A673 (cell line): ENCODE measurements at regions not wholly inside any gene's neighbourhood (a gene's known extent, or its start where the extent isn't known, plus 50 kb on each side); places are given as distances from the start of the nearest gene placed in this dataset.

Experiments
- BruUV-seq: library from RNA; stranded (reverse); fragments of 400-500 nt; replicated peaks from 2 replicates; lab custom pipeline; 2021; lab: Mats Ljungman, UMichigan
- CTCF ChIA-PET: fragments of 300-600 bp; sonication (Branson Sonifier 250); formaldehyde crosslinking; loops from one replicate; lab custom pipeline; 2022; ENCODE audit warnings: antibody characterized with exemption; lab: Charles Lee
- POLR2A ChIA-PET: fragments of 300-600 bp; sonication (Branson Sonifier 250); formaldehyde crosslinking; loops from one replicate; lab custom pipeline; 2022; ENCODE audit warnings: antibody characterized with exemption; ENCODE audit not compliant: low non-redundant PET; lab: Charles Lee
- DNase-seq: peaks from one replicate; pipeline ENCODE4 v3.0.0-alpha.2; 2015; ENCODE audit warnings: low spot score
- H3K27ac ChIP-seq: fragments of 200-600 bp; sonication (generic); 2 replicates; pipeline ENCODE4 v1.5.1; 2016; ENCODE audit warnings: mixed run types, low read depth, mild to moderate bottlenecking, mixed read lengths, antibody characterized with exemption, low read length; ENCODE audit not compliant: poor library complexity, severe bottlenecking
- H3K27me3 ChIP-seq: fragments of 200-600 bp; sonication (generic); replicated peaks from 2 replicates; pipeline ENCODE4 v1.6.1; 2017; ENCODE audit warnings: mixed run types, low read depth, mild to moderate bottlenecking, mixed read lengths, antibody characterized with exemption, low read length; ENCODE audit not compliant: insufficient read depth, poor library complexity
- H3K36me3 ChIP-seq: fragments of 200-600 bp; sonication (generic); 2 replicates; pipeline ENCODE4 v1.6.1; 2016; ENCODE audit warnings: mixed run types, mild to moderate bottlenecking, mixed read lengths, antibody characterized with exemption, low read length; ENCODE audit not compliant: insufficient read depth, poor library complexity, severe bottlenecking
- H3K4me1 ChIP-seq: fragments of 200-600 bp; sonication (generic); 2 replicates; pipeline ENCODE4 v1.6.1; 2017; ENCODE audit warnings: mixed run types, mild to moderate bottlenecking, mixed read lengths, antibody characterized with exemption, low read length; ENCODE audit not compliant: insufficient read depth, poor library complexity, severe bottlenecking
- H3K4me3 ChIP-seq: fragments of 200-600 bp; sonication (generic); 2 replicates; pipeline ENCODE4 v1.5.1; 2016; ENCODE audit warnings: low read depth, mixed run types, mild to moderate bottlenecking, mixed read lengths, low read length; ENCODE audit not compliant: poor library complexity, severe bottlenecking
- H3K9me3 ChIP-seq: fragments of 200-600 bp; sonication (generic); 2 replicates; pipeline ENCODE4 v1.6.1; 2016; ENCODE audit warnings: mixed run types, low read depth, mild to moderate bottlenecking, mixed read lengths, antibody characterized with exemption, low read length; ENCODE audit not compliant: poor library complexity, severe bottlenecking
- CTCF ChIP-seq: fragments of 300-800, 200-600 bp; sonication (generic); conservative IDR thresholded peaks from 2 replicates; pipeline ENCODE4 v1.5.1; 2017; ENCODE audit warnings: low read depth, mild to moderate bottlenecking, antibody characterized with exemption, low read length, moderate library complexity, mixed read lengths
- EZH2 ChIP-seq: fragments of 200-600 bp; sonication (generic); IDR thresholded peaks from 2 replicates; pipeline ENCODE4 v1.6.1; 2017; ENCODE audit warnings: borderline replicate concordance, low read depth, mild to moderate bottlenecking, mixed read lengths, antibody characterized with exemption, low read length; ENCODE audit not compliant: poor library complexity, severe bottlenecking
- intact Hi-C: fragments of 100-400 bp; cut with micrococcal nuclease; formaldehyde crosslinking; loops from one replicate; pipeline ENCODE4 v1.10.0; 2022; ENCODE audit not compliant: unreplicated experiment

DNA sequence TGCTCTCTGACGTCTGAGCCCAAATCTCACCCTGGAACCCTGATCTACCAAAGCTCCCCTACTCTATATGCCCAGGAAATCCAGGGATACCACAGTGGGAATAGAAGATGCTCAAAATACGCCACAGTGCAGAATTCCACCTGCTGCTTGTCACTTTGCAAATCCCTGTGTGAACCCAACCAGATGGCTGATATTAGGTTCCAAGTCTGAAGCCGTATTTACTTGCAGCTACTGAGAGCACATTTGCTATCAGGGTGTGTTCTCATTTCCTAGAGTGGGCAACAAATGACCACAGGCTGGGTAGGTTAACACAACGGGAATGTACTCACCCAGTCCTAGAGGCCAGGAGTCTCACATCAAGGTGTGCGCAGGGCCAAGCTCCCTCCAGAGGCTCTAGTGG lies 126.8 kb downstream of the MXRA5 start:
- H3K9me3 ChIP-seq, result no peaks in the 10 kb centered on the region
- DNase-seq, result no peak
- POLR2A ChIA-PET, result no interaction called here
- intact Hi-C loops, result loop anchor here (10.0 kb wide), 1 partner anchor 55 kb away; no protein-coding TSS in a partner anchor
- H3K27me3 ChIP-seq, result peaks cover 42% of the 10 kb centered on the region
- H3K36me3 ChIP-seq, result no peaks in the 10 kb centered on the region
- no peaks in the 10 kb centered on the region for H3K4me1 ChIP-seq
- H3K4me3 ChIP-seq, result no peak overlapping the region
- no TSS peak for BruUV-seq
- CTCF ChIA-PET, result no interaction called here
- no peak overlapping the region for H3K27ac ChIP-seq
- TF ChIP-seq CTCF (no peak), EZH2 (no peak)

- no peaks in the 10 kb centered on the region for H3K9me3 ChIP-seq
- no peak overlapping the region for H3K27ac ChIP-seq
- ChIA-PET POLR2A (no interaction called here), CTCF (no interaction called here)
- no peak for TF ChIP-seq EZH2
- TF ChIP-seq CTCF, result no peak
- H3K4me1 ChIP-seq, result no peaks in the 10 kb centered on the region
- no TSS peak for BruUV-seq
- peaks cover 47% of the 10 kb centered on the region for H3K27me3 ChIP-seq
- intact Hi-C loops, result no loop called here
- no peak overlapping the region for H3K4me3 ChIP-seq
- DNase-seq, result no peak
- H3K36me3 ChIP-seq, result no peaks in the 10 kb centered on the region
Measured at GRCh38 chrX:3219231-3219630, 127.2 kb downstream of the MXRA5 start.

DNA sequence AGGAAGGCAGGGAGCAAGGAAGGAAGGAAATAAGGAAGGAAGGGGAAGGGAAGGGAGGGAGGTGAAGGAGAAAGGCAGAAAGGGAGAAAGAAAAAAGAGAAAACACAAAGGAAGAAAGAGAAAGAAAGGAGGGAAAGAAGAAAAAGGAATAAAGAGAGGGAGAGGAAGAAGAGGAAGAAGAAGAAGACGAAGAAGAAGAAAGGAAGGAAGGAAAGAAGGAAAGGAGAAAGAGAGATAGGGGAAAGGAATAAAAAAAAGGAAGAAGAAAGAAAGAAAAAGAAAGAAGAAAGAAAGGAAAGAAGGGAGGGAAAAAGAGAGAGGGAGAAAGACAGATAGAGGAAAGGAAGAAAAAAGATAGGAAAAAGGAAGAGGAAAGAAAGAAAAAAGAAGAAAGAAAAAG lies 128.0 kb downstream of the MXRA5 start:
- H3K4me3 ChIP-seq, result no peak overlapping the region
- CTCF ChIA-PET, result no interaction called here
- H3K27me3 ChIP-seq, result peaks cover 47% of the 10 kb centered on the region
- DNase-seq, result no peak
- H3K4me1 ChIP-seq, result no peaks in the 10 kb centered on the region
- H3K9me3 ChIP-seq, result no peaks in the 10 kb centered on the region
- TF ChIP-seq EZH2 (no peak), CTCF (no peak)
- POLR2A ChIA-PET, result no interaction called here
- no peaks in the 10 kb centered on the region for H3K36me3 ChIP-seq
- intact Hi-C loops, result no loop called here
- no TSS peak for BruUV-seq
- no peak overlapping the region for H3K27ac ChIP-seq
